NCI-H1105 (cell line): ENCODE measurements at regions not wholly inside any gene's neighbourhood (a gene's known extent, or its start where the extent isn't known, plus 50 kb on each side); places are given as distances from the start of the nearest gene placed in this dataset.

Experiments
- DNase-seq: peaks from one replicate; lab custom pipeline; 2025; lab: John Stamatoyannopoulos, UW

DNA sequence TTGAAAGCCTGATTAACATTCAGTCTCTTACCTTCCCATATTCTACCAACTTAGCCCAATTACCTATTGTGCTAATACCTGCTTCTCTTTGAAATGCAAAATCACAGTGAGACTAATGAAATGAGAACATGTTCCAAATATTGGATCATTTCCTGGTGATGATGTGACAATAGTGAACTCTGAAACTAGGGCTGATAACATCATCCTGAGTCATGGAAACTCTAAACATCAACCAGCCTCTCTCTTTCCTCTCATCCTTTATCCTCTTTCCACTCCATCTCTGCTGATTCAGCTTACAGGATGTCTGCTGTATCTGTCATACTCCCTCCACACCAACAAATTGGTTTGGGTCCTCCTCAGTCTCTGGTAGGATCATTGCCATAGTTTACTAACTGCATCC is 98.8 kb upstream of the NCKAP5 start:
- DNase-seq: no peak

DNA sequence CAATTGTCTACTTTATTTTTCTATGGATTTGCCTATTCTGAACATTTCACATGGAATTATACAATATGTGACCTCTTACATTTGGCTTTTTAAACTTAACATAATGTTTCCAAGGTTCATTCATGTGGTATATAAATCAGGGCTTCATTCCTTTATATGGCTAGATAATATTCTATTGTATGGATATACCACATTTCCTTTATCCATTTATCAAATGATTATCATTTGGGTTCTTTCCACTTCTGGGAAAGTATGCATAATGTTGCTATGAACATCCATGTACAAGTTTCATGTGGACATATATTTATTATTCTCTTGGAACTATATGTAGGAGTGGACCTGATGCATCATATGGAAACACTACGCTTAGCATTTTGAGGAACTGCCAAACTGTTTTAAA is 99.7 kb upstream of the NCKAP5 start:
- DNase-seq: no peak

DNA sequence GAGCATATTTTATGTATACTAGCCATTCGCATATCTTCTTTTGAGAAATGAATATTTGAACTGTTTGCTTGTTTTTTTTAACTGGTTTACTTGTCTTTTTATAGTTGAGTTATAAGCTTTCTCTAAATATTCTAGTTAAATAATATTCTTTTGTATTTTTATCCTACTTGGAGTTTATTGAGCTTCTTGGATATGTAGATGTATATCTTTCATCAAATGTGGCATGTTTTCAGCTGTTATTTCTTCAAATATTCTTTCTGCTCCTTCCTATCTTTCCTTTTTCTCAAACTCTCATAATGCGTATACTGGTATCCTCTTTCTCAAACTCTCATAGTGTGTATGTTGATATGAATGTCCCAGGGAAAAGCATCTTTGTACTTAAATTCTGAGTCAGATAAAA is 100.3 kb upstream of the NCKAP5 start:
- no peak for DNase-seq

DNA sequence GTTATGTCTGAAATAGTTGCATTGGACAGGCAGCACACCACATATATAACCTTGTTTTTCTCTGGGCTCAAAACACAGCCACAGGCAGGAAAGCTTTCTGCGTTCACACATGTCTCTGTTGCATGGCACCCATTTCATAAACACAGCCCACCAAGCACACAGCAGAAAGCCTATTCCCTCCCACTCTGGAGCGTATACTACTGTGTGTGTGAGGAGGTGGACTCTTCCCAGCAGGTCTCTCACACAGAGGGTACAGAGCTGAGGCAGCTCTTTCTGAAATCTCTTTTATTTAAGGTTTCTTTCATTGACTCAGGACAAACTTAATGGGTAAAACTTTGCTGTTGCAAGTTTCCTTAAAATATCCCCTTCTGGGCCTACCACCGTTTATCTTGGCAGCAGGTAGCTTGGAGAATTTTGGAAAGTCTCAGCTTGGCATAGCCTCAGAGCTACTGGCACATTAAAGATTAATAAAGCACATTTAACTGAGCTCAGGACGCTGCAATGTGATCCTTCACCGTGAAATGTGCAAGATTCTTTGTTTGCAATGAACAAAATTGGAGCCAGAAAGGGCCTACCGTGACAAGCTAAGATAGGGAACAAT is 105.1 kb upstream of the NCKAP5 start:
- no peak for DNase-seq

DNA sequence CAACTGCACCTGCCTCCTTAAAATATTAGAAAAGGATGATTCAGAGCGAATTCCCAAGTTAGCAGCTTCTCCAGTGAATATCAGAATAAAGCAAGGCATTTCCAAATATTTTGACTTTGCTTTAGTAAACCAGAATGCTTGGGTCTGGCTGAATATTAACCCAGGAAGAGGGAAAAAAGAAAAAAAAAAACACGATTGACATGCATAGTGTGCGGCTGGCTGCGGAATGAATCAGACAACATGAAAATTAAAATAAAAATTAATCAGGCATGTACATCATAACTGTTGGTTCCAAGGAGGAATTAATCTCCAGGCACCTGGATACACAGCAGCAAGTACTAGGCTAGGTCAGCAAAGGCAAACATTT is 105.8 kb upstream of the NCKAP5 start:
- no peak for DNase-seq

DNA sequence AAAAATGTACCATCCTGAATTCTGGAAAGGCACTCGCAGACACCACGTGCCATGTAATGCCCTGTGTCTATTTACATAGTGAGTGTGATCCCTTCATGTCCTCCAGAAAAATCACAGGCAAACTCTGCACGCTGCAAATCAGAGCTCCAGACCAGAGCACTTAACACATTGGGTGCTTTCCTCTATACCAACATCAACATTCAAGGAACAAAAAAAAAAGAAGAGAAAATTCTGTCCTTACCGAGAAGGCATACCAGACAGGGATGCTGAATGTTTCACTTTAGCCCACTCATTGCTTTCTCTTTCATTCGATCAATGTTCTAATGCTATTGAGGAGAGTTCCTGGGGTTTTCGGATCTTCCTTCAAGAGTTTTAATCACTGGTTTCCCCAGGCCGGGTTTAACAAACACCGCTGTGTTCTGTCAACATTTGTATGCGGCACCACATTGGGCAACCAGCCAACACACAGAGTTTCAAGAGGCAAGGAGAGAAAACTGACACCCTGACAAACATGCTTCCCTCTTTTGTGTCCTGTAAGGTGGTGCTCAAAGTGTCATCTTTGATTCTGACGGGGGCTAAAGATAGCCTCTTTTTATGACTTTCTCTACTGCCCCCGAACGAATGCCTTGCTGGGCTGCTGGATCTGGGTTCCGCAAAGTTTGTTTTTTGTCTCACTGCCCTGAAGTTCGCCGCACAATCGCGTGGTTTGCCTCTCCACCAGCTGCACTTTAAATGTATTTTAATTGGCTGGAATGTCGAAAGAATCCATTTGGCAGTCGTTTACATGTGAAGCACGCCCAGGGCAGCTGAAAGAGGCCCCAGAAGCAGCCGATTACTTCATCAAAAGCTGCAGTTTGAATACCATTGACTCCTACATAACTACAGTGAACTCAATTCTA is 106.4 kb upstream of the NCKAP5 start:
- DNase-seq: peak; percentile 82

DNA sequence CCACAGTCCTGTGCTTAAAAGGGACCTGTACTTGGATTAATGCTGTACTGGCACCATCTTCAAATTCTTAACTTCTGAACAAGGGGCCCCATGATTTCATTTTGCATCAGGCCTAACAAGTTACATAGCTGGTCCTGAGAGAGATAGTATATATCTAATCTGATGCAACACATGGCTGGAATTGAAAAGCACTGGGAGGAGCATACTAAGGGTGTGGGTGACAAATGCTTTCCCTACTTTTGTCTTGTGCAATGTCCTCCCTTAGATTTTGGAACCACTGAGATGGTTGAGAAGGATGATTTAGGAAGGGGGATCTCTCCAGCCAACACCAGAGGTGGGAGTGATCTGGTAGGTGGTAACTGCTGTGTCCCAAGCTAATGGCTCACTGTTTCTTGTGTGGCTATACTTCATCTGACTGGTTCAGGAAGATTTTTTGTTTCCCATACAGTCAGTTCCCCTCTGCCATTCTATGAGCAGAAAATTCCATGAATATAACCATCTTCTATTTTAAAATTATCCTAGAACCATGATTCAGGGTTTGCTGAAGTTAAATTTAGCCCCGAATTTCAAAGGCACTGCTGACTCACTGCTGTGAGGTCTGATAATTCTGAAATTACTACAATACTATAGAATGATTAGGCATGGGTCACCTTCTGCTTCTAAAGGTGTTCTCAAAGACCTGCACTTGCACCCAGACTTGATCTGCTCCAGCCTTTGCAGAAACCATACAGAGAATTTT is 108.3 kb upstream of the NCKAP5 start:
- no peak for DNase-seq

DNA sequence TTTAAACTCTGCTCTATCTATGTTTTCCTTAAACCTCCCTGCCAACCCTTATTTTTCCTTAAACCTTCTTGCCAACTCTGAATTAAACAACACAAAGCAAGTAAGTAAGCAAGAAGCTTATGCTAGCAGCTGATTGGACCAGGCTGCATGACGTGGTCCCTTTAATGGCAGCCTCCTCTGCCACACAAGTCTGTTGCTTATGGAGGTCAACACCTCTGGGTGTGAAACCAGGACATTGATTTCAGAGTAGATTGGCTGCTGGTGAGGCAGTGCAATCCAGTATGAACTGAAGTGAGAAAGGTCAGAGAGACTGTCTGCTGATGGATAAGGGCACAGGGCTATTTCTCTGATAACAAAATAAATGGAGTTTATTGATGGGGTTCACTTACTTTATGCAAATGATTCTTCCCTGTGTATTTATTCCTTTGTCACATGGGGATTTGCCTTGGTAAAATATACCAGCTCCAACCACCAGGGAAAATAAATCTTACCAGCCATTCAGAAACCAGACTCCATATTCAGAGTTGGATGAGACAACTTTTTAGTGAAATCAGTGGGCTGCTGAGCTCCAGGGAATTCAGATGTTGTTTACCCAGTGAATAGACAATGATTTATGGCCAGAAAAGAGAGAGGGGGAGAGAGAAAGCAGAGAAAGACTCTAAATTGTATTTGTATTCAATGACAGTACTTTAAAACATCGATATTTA is 112.2 kb upstream of the NCKAP5 start:
- DNase-seq: no peak

DNA sequence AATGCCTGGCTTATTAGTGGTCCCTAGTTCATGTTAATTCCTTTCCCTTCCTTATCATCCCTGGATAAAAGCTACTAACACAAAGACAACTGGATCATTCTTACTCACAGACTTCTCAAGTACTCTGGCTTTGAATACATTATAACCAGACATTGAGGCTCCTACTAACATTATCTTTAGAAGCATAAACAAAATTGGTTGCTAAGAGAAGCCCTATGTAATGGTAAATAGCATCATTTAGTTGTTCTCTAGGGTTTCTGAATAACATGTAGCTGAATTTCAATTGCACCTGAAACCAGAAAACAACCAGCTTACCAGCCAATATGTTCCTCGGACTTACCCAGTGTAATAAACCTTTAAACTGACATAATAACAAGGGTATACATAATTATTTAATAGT is 114.1 kb upstream of the NCKAP5 start:
- no peak for DNase-seq

DNA sequence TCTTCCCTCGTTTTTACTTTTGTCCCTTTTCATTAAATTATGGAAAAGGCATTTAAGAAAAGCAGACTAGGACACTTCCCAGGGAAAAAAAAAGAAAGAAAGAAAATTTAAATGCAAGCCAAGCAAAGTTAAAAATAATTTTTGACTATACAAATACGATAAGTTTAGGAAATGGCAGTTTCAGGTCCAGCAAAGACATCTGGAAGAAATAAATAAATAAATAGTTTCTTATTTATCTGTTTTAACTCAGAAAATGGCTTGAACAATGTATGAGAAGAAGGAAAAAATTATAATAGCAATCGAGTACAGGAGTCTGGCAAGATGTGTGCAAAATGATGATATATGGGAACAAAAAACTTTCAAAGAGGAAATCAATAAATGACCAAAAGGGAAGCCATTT is 114.6 kb upstream of the NCKAP5 start:
- DNase-seq: no peak

DNA sequence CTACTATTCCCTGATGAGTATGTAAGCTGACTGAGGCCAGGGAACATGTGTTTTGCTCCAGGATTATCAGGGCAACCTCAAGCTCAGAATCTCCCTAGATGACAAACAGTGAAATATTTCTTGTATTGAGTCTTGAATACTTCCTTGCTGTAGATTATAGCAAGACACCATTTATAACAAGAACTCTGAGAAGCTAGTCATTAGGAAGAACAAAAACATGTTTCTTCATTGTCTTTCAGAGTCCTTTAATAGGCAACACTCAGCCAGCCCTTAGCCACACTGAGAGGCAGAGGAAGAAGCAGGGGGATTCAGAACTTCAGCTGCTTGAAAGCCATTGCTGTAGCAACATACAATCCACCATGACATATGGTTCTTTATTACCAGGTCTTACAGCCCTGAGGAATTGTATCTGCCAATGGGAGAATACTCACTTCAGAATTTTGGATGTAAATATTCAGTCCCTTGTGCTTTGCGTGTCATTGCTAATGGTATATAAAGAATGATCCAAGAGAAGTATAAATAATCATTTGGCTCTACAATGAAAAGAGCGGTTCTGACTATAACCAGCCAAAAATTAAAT is 117.5 kb upstream of the NCKAP5 start:
- no peak for DNase-seq

DNA sequence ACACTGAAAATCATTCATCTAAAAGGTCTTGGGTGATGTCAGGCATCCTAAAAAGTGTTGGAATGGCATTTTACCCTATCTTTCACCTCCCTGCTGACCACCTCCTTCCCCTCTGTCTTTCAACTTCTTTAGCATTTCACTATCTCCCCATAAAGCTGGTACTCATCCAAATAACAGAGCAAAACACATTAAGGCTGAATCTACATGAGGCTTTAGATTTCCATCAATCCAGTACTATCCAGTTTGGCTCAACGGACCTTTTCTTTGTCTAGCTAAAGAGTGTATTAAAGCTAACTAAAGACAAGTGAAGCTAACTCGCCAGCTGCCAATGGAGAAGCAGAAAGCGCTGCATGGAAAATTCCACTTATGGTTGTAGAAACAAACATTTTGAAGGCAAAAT is 122.5 kb upstream of the NCKAP5 start:
- DNase-seq: no peak

DNA sequence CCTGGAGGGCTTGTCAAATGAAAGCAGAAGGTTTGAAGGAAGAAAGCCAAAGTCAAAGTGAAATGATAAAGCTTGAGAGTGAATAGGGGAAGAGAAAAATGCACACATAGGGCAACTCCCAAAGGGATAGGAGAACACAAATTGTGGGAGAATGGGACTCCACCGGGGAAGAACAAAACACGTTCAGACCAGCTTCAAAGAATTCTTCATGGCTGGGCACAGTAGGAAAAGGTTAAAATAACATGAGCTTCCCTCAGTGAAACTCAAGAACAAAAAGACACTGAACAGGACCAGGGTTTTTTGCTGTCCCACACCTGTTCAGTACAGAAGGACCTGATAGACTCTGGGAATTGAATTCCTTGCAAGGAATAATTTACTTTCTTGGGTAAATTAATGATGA is 123.1 kb upstream of the NCKAP5 start:
- no peak for DNase-seq

DNA sequence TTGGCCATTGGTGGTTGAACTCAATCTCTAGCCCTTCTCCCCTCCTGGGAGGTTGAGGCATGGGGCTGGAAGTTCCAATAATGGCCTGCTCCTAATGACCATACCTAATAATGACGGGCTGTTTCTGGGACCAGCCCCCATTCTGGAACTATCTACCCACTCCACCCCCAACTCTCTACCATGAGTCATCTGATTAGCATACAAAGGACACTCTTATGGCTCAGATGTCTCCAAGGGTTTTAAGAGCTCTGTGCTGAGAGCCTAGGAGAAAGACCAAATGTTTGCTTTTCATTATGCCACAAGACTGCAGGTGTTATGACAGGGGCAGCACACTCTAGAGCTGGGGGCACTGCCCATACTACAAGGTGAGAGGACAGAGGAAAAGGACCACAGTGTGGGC is 137.0 kb upstream of the NCKAP5 start:
- peak; percentile 32 for DNase-seq

DNA sequence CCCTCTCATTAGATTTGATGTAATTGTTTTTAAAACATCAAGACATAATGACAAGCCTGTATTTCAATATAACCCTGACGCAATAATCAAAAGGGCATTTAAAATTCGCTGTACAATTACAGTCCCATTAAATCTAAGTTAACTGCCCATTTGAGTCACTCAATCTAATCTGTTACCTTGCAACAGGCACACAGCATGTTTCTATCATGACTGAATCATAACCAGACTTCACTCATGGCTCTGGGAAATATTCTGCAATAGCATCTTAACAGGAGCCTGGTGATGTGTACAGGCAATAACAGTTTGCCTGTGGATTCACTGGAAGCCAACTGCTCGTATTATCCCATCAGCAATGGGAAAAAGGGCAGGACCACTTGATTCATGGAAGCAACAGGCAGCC is 142.3 kb upstream of the NCKAP5 start:
- DNase-seq: peak; percentile 48

DNA sequence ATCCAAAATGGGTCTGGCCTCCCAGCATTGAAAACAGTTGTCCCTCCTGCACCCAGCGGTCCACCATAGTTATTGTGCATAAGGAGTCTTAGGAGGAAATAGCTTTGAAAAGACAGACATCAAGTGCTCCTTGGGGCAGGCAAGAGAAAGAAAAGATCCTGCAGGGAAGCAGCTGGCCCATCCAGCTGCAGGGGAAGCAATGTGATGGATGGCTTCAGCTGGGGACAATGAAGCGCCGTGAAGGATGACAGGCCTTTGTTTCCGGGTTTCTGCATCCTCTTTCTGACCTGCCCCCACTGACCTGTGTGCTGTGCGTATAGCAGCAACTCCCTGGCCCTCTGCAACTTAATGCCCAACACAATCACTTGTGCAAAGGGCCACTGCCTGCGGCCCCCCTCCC is 142.9 kb upstream of the NCKAP5 start:
- no peak for DNase-seq

DNA sequence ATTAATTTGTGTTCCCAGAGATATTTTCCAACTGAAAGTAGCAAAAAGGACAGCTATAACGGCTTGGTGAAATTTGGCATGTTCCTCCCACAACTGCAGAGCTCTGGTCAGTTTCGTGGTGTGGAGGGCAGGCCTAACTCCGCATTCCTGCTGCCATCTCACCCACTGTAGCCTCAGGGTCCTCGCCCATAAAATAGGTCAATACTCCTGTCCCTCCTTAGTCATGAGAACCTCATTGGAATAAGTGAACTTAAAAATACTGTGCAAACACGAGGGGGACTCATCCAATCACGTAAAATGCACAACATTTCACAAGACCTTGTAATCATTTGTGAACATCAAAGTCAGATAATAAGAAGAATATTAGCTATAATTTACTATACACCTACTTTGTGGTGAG is 143.5 kb upstream of the NCKAP5 start:
- no peak for DNase-seq

DNA sequence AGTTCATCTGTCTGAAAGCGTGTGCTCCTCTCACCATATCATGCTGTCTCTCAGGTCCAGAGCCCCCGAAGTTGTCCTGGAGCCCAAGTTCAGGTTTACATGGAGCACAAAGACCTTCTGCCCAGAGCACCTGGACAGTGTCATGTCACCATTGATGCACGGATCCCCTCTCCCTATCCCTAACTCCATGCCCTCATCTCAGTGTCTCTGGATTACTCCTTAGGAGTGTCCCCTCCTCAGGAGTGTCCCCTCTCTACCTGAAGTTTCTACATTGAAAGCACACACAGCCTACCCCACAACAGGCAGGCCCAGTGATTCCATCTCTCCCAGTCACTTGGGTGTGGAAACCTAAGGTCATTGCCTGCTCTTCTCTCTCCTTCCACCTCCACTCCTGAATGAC is 144.1 kb upstream of the NCKAP5 start:
- DNase-seq: no peak

DNA sequence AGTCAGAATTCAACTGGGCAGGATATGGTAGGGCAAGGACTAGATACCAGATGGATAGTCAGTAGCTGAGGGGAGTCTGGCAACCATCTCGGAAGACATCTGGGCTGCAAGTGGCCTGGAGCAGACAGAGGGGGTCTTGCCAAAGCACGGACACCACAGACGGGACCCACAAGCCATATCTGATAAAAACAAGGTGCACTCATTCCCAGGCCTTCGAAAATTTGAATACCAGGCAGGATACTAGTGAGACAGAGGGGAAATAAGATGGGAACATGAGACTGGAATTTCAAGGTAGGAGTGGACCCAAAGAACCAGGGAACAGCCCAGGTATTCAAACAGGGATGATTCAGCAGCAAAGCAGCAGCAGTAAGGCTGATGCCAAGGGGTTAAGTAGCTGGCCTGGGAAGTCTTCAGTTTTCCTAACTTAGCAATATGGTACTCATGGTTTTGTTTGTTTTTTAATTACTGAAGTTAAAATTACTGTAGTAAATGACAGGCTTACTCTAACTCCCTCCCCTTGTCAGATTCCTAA is 144.9 kb upstream of the NCKAP5 start:
- DNase-seq: no peak

DNA sequence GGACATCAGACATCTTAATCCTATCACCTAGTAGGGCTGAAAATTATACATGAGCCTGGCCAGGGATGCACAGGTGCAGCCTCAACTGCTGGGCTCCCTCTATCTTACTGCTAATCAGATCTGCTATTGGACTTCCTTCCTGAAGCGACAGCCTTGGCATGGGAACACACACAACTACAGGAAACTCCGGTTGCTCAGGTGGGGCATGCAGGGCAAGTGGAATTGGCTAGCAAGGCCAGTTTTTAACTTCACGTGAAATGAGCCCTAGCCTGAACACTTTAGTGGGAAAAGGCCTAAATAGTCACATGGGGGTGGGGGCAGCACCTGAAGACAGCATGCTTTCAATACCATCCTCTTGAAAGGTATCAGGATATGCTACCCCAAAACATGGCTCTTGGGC is 147.9 kb upstream of the NCKAP5 start:
- DNase-seq: no peak

DNA sequence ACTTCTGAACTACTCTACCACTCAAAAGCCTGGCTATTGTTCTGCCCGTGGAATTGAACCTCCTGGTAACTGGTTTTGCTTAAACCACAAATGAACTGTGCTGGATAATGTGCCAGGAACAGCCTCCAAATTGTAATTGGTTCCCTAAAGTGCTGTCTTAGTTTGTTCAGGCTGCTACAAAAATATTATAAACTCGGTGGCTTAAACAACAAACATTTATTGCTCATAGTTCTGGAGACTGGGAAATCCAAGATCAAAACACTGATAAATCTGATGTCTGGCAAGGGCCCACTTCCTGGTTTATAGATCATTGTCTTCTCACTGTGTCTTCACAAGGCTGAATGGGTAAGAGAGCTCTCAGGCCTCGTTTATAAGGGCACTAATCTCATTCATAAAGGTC is 149.2 kb upstream of the NCKAP5 start:
- DNase-seq: no peak

DNA sequence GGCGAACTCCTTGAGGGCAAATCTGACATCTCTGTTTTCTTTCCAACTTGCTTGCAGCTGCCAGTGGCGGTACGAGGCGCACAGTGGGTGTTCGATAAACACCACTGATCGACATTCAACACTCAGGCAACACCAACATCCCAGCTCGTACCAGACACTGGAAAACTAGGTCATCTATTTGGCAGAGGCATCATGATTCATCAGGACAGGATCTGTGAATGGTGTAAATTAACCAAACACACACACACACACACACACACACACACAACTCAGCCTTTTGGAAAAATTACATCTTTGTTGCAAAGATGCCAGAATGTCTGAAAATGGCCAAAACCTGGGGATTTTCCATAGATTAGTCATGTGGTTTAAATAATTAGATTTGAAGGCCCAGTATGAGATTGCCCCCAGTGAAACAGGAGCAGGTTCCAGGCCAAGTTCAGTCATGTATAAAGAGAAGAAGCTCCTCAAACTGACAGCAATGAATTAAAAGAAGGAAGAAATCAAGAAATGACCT is 150.5 kb upstream of the NCKAP5 start:
- DNase-seq: no peak
